ENCODE measurements at regions not wholly inside any gene's neighbourhood (a gene's known extent, or its start where the extent isn't known, plus 50 kb on each side); places are given as distances from the start of the nearest gene placed in this dataset.

- TF ChIP-seq, protein P1, sequence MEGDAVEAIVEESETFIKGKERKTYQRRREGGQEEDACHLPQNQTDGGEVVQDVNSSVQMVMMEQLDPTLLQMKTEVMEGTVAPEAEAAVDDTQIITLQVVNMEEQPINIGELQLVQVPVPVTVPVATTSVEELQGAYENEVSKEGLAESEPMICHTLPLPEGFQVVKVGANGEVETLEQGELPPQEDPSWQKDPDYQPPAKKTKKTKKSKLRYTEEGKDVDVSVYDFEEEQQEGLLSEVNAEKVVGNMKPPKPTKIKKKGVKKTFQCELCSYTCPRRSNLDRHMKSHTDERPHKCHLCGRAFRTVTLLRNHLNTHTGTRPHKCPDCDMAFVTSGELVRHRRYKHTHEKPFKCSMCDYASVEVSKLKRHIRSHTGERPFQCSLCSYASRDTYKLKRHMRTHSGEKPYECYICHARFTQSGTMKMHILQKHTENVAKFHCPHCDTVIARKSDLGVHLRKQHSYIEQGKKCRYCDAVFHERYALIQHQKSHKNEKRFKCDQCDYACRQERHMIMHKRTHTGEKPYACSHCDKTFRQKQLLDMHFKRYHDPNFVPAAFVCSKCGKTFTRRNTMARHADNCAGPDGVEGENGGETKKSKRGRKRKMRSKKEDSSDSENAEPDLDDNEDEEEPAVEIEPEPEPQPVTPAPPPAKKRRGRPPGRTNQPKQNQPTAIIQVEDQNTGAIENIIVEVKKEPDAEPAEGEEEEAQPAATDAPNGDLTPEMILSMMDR (IDR thresholded peaks at IDR 0.05; ENCODE audit: low read depth, low read length) = no peak
- no peak for TF ChIP-seq EZH2phosphoT487 (IDR thresholded peaks at IDR 0.05; ENCODE audit: low read depth)
These were observed 190.4 kb upstream of the IER5L start for GRCh38 chr9:129368444-129368978.
